K562 (cell line): ENCODE measurements at regions not wholly inside any gene's neighbourhood (a gene's known extent, or its start where the extent isn't known, plus 50 kb on each side); places are given as distances from the start of the nearest gene placed in this dataset.

Experiments used
- ATAC-seq: fragments of 200-7000 bp; cut with Tn5 transposase; 3 replicates; pipeline ENCODE4 v1.9.1; 2020; ENCODE audit warnings: moderate library complexity
- BruUV-seq: library from RNA; stranded (reverse); fragments of 400-500 nt; replicated peaks from 2 replicates; lab custom pipeline; 2021; lab: Mats Ljungman, UMichigan
- CTCF ChIA-PET: fragments of 300-600 bp; formaldehyde crosslinking; extraction: SDS; loops from one replicate; lab custom pipeline; 2021; ENCODE audit warnings: low intra/inter-chr PET ratio; lab: Yijun Ruan, JAX
- POLR2A ChIA-PET: fragments of 300-600, 350-650 bp; sonication (Branson Sonifier 250); formaldehyde crosslinking; extraction: SDS; loops from one replicate; lab custom pipeline; 2021; ENCODE audit warnings: antibody characterized with exemption, inconsistent platforms; lab: Yijun Ruan, JAX
- DNase-seq, 4 experiments: peaks; one replicate each; pipeline versions ENCODE4 v3.0.0 to v3.0.0-alpha.2; 2011 to 2018; ENCODE audit warnings: low spot score in 3 of 4, mixed read lengths in 3 of 4; ENCODE audit errors: extremely low read depth in 1 of 4
- FAIRE-seq: peaks from 2 replicates; lab custom pipeline; 2011; peaks lifted over from hg19 to GRCh38; lab: Jason Lieb, UNC
- H2AFZ ChIP-seq: 2 replicates; pipeline ENCODE4 v1.6.0; 2011; ENCODE audit warnings: low read depth, low read length, control low read depth, inconsistent platforms
- H3K27ac ChIP-seq: fragments of 200-600 bp; 3 replicates; pipeline ENCODE4 v1.8.0; 2011; ENCODE audit warnings: low read depth, mild to moderate bottlenecking, control low read depth, inconsistent platforms, low read length, moderate library complexity, mixed read lengths; ENCODE audit errors: extremely low read depth
- H3K27me3 ChIP-seq, 2 experiments: fragments of 300-600 bp in 1 of 2; 2 replicates in 1 of 2; 3 replicates in 1 of 2; pipeline versions ENCODE4 v1.6.0 to v1.8.0; 2011; ENCODE audit warnings: inconsistent platforms in 2 of 2, low read length in 2 of 2, mild to moderate bottlenecking in 1 of 2, mixed read lengths in 1 of 2, moderate library complexity in 1 of 2; ENCODE audit not compliant: control insufficient read depth in 2 of 2, insufficient read depth in 2 of 2
- H3K36me3 ChIP-seq: fragments of 300-600 bp; 3 replicates; pipeline ENCODE4 v1.8.0; 2011; ENCODE audit warnings: mild to moderate bottlenecking, low read length, inconsistent platforms; ENCODE audit not compliant: control insufficient read depth, insufficient read depth
- H3K4me1 ChIP-seq, 2 experiments: fragments of 200-600 bp in 1 of 2; replicated peaks in 1 of 2; 2 replicates in 1 of 2; 3 replicates in 1 of 2; pipeline versions ENCODE4 v1.5.1 to v1.8.0; 2011; ENCODE audit warnings: inconsistent platforms in 2 of 2, low read length in 2 of 2, mild to moderate bottlenecking in 1 of 2, mixed read lengths in 1 of 2, moderate library complexity in 1 of 2; ENCODE audit not compliant: control insufficient read depth in 2 of 2, insufficient read depth in 2 of 2
- H3K4me2 ChIP-seq: 2 replicates; pipeline ENCODE4 v1.6.1; 2011; ENCODE audit warnings: low read length, control low read depth, inconsistent platforms, mixed read lengths; ENCODE audit not compliant: insufficient read depth
- H3K4me3 ChIP-seq: fragments of 200-600 bp; sonication (generic), shearing (Covaris generic); 2 replicates; pipeline ENCODE4 v1.5.1; 2016; ENCODE audit warnings: control low read depth, inconsistent platforms
- H3K79me2 ChIP-seq: fragments of 200-600 bp; 3 replicates; pipeline ENCODE4 v1.8.0; 2011; ENCODE audit warnings: low read length, inconsistent platforms; ENCODE audit not compliant: control insufficient read depth, insufficient read depth
- H3K9ac ChIP-seq, 2 experiments: 2 replicates each; pipeline versions ENCODE4 v1.6.0 to v1.6.1; 2011; ENCODE audit warnings: low read depth in 2 of 2, low read length in 2 of 2, control low read depth in 1 of 2, inconsistent platforms in 1 of 2, mild to moderate bottlenecking in 1 of 2, mixed read lengths in 1 of 2; ENCODE audit not compliant: insufficient read depth in 1 of 2
- H3K9me1 ChIP-seq: one replicate; pipeline ENCODE4 v1.6.0; 2011; ENCODE audit warnings: inconsistent platforms, mild to moderate bottlenecking, low read length, moderate library complexity; ENCODE audit not compliant: control insufficient read depth, insufficient read depth
- H3K9me3 ChIP-seq: replicated peaks from 2 replicates; pipeline ENCODE4 v1.5.1; 2011; ENCODE audit warnings: low read depth, low read length, inconsistent platforms; ENCODE audit not compliant: control insufficient read depth, insufficient read depth
- H4K20me1 ChIP-seq: replicated peaks from 2 replicates; pipeline ENCODE4 v1.6.1; 2011; ENCODE audit warnings: low read length, inconsistent platforms, mixed read lengths; ENCODE audit not compliant: control insufficient read depth, insufficient read depth
- ASH1L ChIP-seq: fragments of 450-650 bp; IDR thresholded peaks from 2 replicates; pipeline ENCODE4 v1.6.1; 2018; ENCODE audit warnings: borderline replicate concordance, mild to moderate bottlenecking, low read depth; ENCODE audit not compliant: partially characterized antibody
- BRD9 ChIP-seq: fragments of 450-650 bp; IDR thresholded peaks from 2 replicates; pipeline ENCODE4 v1.6.1; 2018; ENCODE audit warnings: low read depth; ENCODE audit not compliant: partially characterized antibody
- CC2D1A ChIP-seq: fragments of 450-650 bp; IDR thresholded peaks from 2 replicates; pipeline ENCODE4 v1.6.1; 2017; ENCODE audit warnings: mild to moderate bottlenecking
- CHD2 ChIP-seq: IDR thresholded peaks from 2 replicates; pipeline ENCODE4 v1.6.1; 2011; ENCODE audit warnings: low read depth, low read length
- EGR1 ChIP-seq: fragments of 450-650 bp; conservative IDR thresholded peaks from 2 replicates; pipeline ENCODE4 v1.6.1; 2017; ENCODE audit warnings: mild to moderate bottlenecking
- ELF4 ChIP-seq: fragments of 450-650 bp; formaldehyde crosslinking; IDR thresholded peaks from 2 replicates; pipeline ENCODE4 v1.4.0; 2022; ENCODE audit warnings: missing genetic modification characterization
- NR4A1 ChIP-seq, 2 experiments: fragments of 250-450 bp in 1 of 2; fragments of 450-650 bp in 1 of 2; sonication (Bioruptor Pico) in 1 of 2; IDR thresholded peaks; 2 replicates each; pipeline versions ENCODE4 v1.4.0 to v1.6.1; 2016 to 2020; ENCODE audit warnings: mild to moderate bottlenecking in 2 of 2, missing compliant biosample characterization in 1 of 2, missing genetic modification characterization in 1 of 2, moderate library complexity in 1 of 2
- PATZ1 ChIP-seq: fragments of 250-450 bp; sonication (Bioruptor Pico); IDR thresholded peaks from 2 replicates; pipeline ENCODE4 v1.5.0; 2020; ENCODE audit warnings: mild to moderate bottlenecking, borderline replicate concordance
- PRDM10 ChIP-seq: fragments of 450-650 bp; IDR thresholded peaks from 2 replicates; pipeline ENCODE4 v1.6.1; 2018; ENCODE audit not compliant: partially characterized antibody
- SRF ChIP-seq, 2 experiments: fragments of 250-450, 450-650 bp in 1 of 2; sonication (Bioruptor Pico) in 1 of 2; sonication (generic) in 1 of 2; formaldehyde crosslinking; IDR thresholded peaks; 2 replicates each; pipeline versions ENCODE4 v1.5.0 to v1.5.1; 2020 to 2022; ENCODE audit warnings: mild to moderate bottlenecking in 1 of 2, missing genetic modification reagents in 1 of 2
- SRSF1 ChIP-seq: fragments of 200-400 bp; formaldehyde crosslinking; IDR thresholded peaks from 2 replicates; pipeline ENCODE4 v1.6.1; 2017; ENCODE audit warnings: mild to moderate bottlenecking, low read depth, low read length, moderate library complexity
- ZNF212 ChIP-seq: fragments of 450-650 bp; formaldehyde crosslinking; IDR thresholded peaks from 2 replicates; pipeline ENCODE4 v1.4.0; 2020; ENCODE audit warnings: mild to moderate bottlenecking
- ZNF384 ChIP-seq: IDR thresholded peaks from 2 replicates; pipeline ENCODE4 v1.6.1; 2012; ENCODE audit warnings: low read depth, low read length, improper control_type of control experiment
- ZNF668 ChIP-seq: fragments of 250-450 bp; sonication (Bioruptor Pico); IDR thresholded peaks from 2 replicates; pipeline ENCODE4 v1.8.0; 2022; ENCODE audit warnings: mild to moderate bottlenecking, inconsistent platforms
- in situ Hi-C: fragments of 300-500 bp; cut with MboI; formaldehyde crosslinking; loops from 4 replicates; pipeline ENCODE4 v1.15.0; 2018; ENCODE audit warnings: inconsistent platforms, mixed read lengths
- intact Hi-C: fragments of 100-400 bp; cut with micrococcal nuclease; formaldehyde crosslinking; loops from 2 replicates; pipeline ENCODE4 v1.14.2; 2022
- TF ChIP-seq, protein P1 (sequence below): fragments of 250-450 bp; sonication (Bioruptor Pico); IDR thresholded peaks from 2 replicates; pipeline ENCODE4 v1.8.0; 2022; ENCODE audit warnings: inconsistent platforms

DNA sequence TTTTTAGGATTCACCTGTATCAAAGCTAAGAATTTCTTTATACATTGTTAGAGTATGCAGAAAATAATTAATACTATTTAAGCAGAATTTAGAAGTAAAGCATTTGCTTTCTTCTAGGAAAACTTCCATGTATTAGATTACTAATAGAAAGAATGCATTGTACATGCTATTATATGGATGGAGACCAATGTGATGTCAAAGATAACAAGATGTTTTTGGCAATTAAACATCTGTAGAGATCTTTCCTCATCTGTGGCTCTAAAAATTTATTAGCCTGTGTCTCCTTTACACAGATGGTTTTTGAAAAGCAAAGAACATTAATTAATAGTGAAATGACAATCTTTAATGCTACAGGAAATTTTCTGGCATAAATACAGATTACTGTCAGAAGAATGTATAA, 198.4 kb upstream of the CCDC179 start (continued):
- TF ChIP-seq, protein P1, sequence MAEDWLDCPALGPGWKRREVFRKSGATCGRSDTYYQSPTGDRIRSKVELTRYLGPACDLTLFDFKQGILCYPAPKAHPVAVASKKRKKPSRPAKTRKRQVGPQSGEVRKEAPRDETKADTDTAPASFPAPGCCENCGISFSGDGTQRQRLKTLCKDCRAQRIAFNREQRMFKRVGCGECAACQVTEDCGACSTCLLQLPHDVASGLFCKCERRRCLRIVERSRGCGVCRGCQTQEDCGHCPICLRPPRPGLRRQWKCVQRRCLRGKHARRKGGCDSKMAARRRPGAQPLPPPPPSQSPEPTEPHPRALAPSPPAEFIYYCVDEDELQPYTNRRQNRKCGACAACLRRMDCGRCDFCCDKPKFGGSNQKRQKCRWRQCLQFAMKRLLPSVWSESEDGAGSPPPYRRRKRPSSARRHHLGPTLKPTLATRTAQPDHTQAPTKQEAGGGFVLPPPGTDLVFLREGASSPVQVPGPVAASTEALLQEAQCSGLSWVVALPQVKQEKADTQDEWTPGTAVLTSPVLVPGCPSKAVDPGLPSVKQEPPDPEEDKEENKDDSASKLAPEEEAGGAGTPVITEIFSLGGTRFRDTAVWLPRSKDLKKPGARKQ (CRISPR knock-in tag), result no peak
- no peak for TF ChIP-seq CC2D1A
- TF ChIP-seq ZNF384, result no peak
- no peak for TF ChIP-seq BRD9

GRCh38 chr11:23063276-23063675, 203.0 kb upstream of the CCDC179 start:
- no peak overlapping the region for H3K27ac ChIP-seq
- ChIA-PET POLR2A (no interaction called here), CTCF (no interaction called here)
- no peaks in the 10 kb centered on the region for H3K9me3 ChIP-seq
- no peak overlapping the region for H3K9ac ChIP-seq
- no peak for FAIRE-seq
- H3K79me2 ChIP-seq, result no peaks in the 10 kb centered on the region
- no peaks in the 10 kb centered on the region for H3K36me3 ChIP-seq
- in situ Hi-C loops (no loop called here), intact Hi-C loops (no loop called here)
- no peaks in the 10 kb centered on the region for H3K9me1 ChIP-seq
- ATAC-seq, result no peak
- no peak overlapping the region for H2AFZ ChIP-seq
- H4K20me1 ChIP-seq, result no peaks in the 10 kb centered on the region
- H3K4me3 ChIP-seq, result no peak overlapping the region
- no peaks in the 10 kb centered on the region for H3K4me1 ChIP-seq
- BruUV-seq, result no TSS peak
- no peak for DNase-seq
- no peaks in the 10 kb centered on the region for H3K27me3 ChIP-seq
- no peak overlapping the region for H3K4me2 ChIP-seq
- TF ChIP-seq PATZ1 (CRISPR knock-in tag), result no peak
- TF ChIP-seq SRF (CRISPR knock-in tag; IDR thresholded peaks at IDR 0.05), result no peak
- TF ChIP-seq NR4A1 (CRISPR knock-in tag; IDR thresholded peaks at IDR 0.05), result no peak
- TF ChIP-seq NR4A1 (tag; IDR thresholded peaks at IDR 0.05), result no peak
- no peak for TF ChIP-seq CHD2
- TF ChIP-seq SRSF1, result no peak
- no peak for TF ChIP-seq ELF4 (CRISPR knock-in tag)
- TF ChIP-seq ASH1L, result no peak
- no peak for TF ChIP-seq ZNF668 (CRISPR knock-in tag)
- no peak for TF ChIP-seq PRDM10
- no peak for TF ChIP-seq ZNF212 (CRISPR knock-in tag)
- no peak for TF ChIP-seq ZNF384
- no peak for TF ChIP-seq EGR1
